GM10266 (cell line): ENCODE measurements at regions not wholly inside any gene's neighbourhood (a gene's known extent, or its start where the extent isn't known, plus 50 kb on each side); places are given as distances from the start of the nearest gene placed in this dataset.

Source experiments
- DNase-seq: peaks from one replicate; pipeline ENCODE4 v3.0.0; 2012; ENCODE audit errors: extremely low spot score
- CTCF ChIP-seq: IDR thresholded peaks from 2 replicates; pipeline ENCODE4 v1.5.1; 2012; ENCODE audit warnings: mild to moderate bottlenecking, low read depth; ENCODE audit not compliant: control insufficient read depth, insufficient read depth; ENCODE audit errors: missing control alignments

GRCh38 chr9:107708791-107709190 is 219.2 kb upstream of the KLF4 start:
- no peak for DNase-seq
- no peak for TF ChIP-seq CTCF

- TF ChIP-seq CTCF: no peak
- no peak for DNase-seq
Observed at GRCh38 chr9:107707915-107708441, 218.4 kb upstream of the KLF4 start.

GRCh38 chr9:107707428-107707837 is 217.9 kb upstream of the KLF4 start:
- TF ChIP-seq CTCF: no peak
- no peak for DNase-seq

GRCh38 chr9:107706701-107707427 is 217.3 kb upstream of the KLF4 start:
- DNase-seq: no peak
- TF ChIP-seq CTCF: no peak

- TF ChIP-seq CTCF: no peak
Observed at GRCh38 chr9:107705521-107705920, 216.0 kb upstream of the KLF4 start.

GRCh38 chr9:107704774-107705173 is 215.2 kb upstream of the KLF4 start:
- TF ChIP-seq CTCF: no peak
- DNase-seq: no peak

More at GRCh38 chr9:107705521-107705920, 216.0 kb upstream of the KLF4 start:
- DNase-seq: no peak

GRCh38 chr9:107703651-107704050 is 214.1 kb upstream of the KLF4 start:
- no peak for DNase-seq
- TF ChIP-seq CTCF: no peak
